Endothelial cell of umbilical vein (primary cell): ENCODE measurements at regions not wholly inside any gene's neighbourhood (a gene's known extent, or its start where the extent isn't known, plus 50 kb on each side); places are given as distances from the start of the nearest gene placed in this dataset.

ENCODE experiments used
- BruUV-seq: library from RNA; stranded (reverse); fragments of 400-500 nt; replicated peaks from 2 replicates; lab custom pipeline; 2021; lab: Mats Ljungman, UMichigan
- CTCF ChIA-PET: fragments of 300-600, 350-600 bp; sonication (Branson Sonifier 250); formaldehyde crosslinking; loops from one replicate; lab custom pipeline; 2021; ENCODE audit warnings: antibody characterized with exemption, inconsistent platforms; lab: Charles Lee
- POLR2A ChIA-PET: fragments of 300-600, 350-600 bp; sonication (Branson Sonifier 250); formaldehyde crosslinking; loops from one replicate; lab custom pipeline; 2021; ENCODE audit warnings: antibody characterized with exemption, inconsistent platforms; lab: Charles Lee
- DNase-seq: peaks from one replicate; pipeline ENCODE4 v3.0.0-alpha.2; 2011; ENCODE audit warnings: low read depth, low spot score
- FAIRE-seq: peaks from 2 replicates; lab custom pipeline; 2011; peaks lifted over from hg19 to GRCh38; lab: Jason Lieb, UNC
- H2AFZ ChIP-seq: 2 replicates; pipeline ENCODE4 v1.6.0; 2012; ENCODE audit warnings: low read depth, low read length, control low read depth, inconsistent platforms
- H3K27ac ChIP-seq: 2 replicates; pipeline ENCODE4 v1.5.1; 2011; ENCODE audit warnings: low read depth, mild to moderate bottlenecking, control low read depth, low read length, moderate library complexity; ENCODE audit not compliant: insufficient read depth
- H3K27me3 ChIP-seq, 2 experiments: 2 replicates each; pipeline versions ENCODE4 v1.6.0 to v1.6.1; 2011; ENCODE audit warnings: low read length in 2 of 2, mixed read lengths in 1 of 2; ENCODE audit not compliant: control insufficient read depth in 2 of 2, insufficient read depth in 2 of 2
- H3K36me3 ChIP-seq, 2 experiments: 2 replicates in 1 of 2; 3 replicates in 1 of 2; pipeline ENCODE4 v1.5.1; 2011; ENCODE audit warnings: low read length in 2 of 2, mild to moderate bottlenecking in 1 of 2, moderate library complexity in 1 of 2; ENCODE audit not compliant: control insufficient read depth in 2 of 2, insufficient read depth in 2 of 2; ENCODE audit errors: extremely low read depth in 1 of 2
- H3K4me1 ChIP-seq: 3 replicates; pipeline ENCODE4 v1.5.1; 2011; ENCODE audit warnings: mild to moderate bottlenecking, low read length; ENCODE audit not compliant: control insufficient read depth, insufficient read depth; ENCODE audit errors: extremely low read depth
- H3K4me2 ChIP-seq: 2 replicates; pipeline ENCODE4 v1.6.1; 2011; ENCODE audit warnings: low read length, control low read depth, mixed read lengths; ENCODE audit not compliant: insufficient read depth
- H3K4me3 ChIP-seq, 3 experiments: fragments of 200-600 bp in 1 of 3; sonication (generic), shearing (Covaris generic) in 1 of 3; replicated peaks in 1 of 3; 2 replicates each; pipeline ENCODE4 v1.5.1; 2011 to 2016; ENCODE audit warnings: control low read depth in 3 of 3, low read length in 3 of 3, mild to moderate bottlenecking in 2 of 3, inconsistent platforms in 1 of 3, low read depth in 1 of 3, moderate library complexity in 1 of 3; ENCODE audit not compliant: insufficient read depth in 1 of 3
- H3K79me2 ChIP-seq: 2 replicates; pipeline ENCODE4 v1.6.0; 2012; ENCODE audit warnings: low read length, inconsistent platforms; ENCODE audit not compliant: control insufficient read depth, insufficient read depth
- H3K9ac ChIP-seq: replicated peaks from 2 replicates; pipeline ENCODE3; 2011; ENCODE audit warnings: low read length, control low read depth; ENCODE audit not compliant: insufficient read depth; ENCODE audit errors: extremely low read depth
- H3K9me1 ChIP-seq: replicated peaks from 3 replicates; pipeline ENCODE4 v1.6.0; 2011; ENCODE audit warnings: mild to moderate bottlenecking, low read length; ENCODE audit not compliant: control insufficient read depth, insufficient read depth; ENCODE audit errors: extremely low read depth
- H3K9me3 ChIP-seq: replicated peaks from 2 replicates; pipeline ENCODE4 v1.5.1; 2012; ENCODE audit warnings: low read length, inconsistent platforms; ENCODE audit not compliant: control insufficient read depth, insufficient read depth
- H4K20me1 ChIP-seq: replicated peaks from 2 replicates; pipeline ENCODE3; 2011; ENCODE audit warnings: mild to moderate bottlenecking, low read length; ENCODE audit not compliant: control insufficient read depth, insufficient read depth; ENCODE audit errors: extremely low read depth
- CTCF ChIP-seq, 2 donors: IDR thresholded peaks; 1 replicate in 1 of 2; 2 replicates in 1 of 2; pipeline ENCODE4 v1.5.1; 2011; ENCODE audit warnings: low read length in 2 of 2, mild to moderate bottlenecking in 2 of 2, moderate library complexity in 2 of 2, control low read depth in 1 of 2, inconsistent platforms in 1 of 2, low read depth in 1 of 2; ENCODE audit not compliant: insufficient read depth in 1 of 2; ENCODE audit errors: extremely low read depth in 1 of 2
- EZH2 ChIP-seq: IDR thresholded peaks from 2 replicates; pipeline ENCODE4 v1.6.1; 2012; ENCODE audit warnings: borderline replicate concordance, low read depth, mild to moderate bottlenecking, moderate library complexity, low read length, inconsistent platforms; ENCODE audit not compliant: severe bottlenecking
- FOS ChIP-seq: IDR thresholded peaks from 2 replicates; pipeline ENCODE4 v1.6.1; 2011; ENCODE audit warnings: mild to moderate bottlenecking, low read length, moderate library complexity, borderline replicate concordance; ENCODE audit not compliant: insufficient read depth
- GATA2 ChIP-seq: IDR thresholded peaks from 2 replicates; pipeline ENCODE4 v1.7.0; 2011; ENCODE audit warnings: low read depth, mild to moderate bottlenecking, moderate library complexity, mixed read lengths, low read length; ENCODE audit not compliant: insufficient read length, insufficient read depth
- JUN ChIP-seq: IDR thresholded peaks from 2 replicates; pipeline ENCODE4 v1.6.1; 2011; ENCODE audit warnings: borderline replicate concordance, low read depth; ENCODE audit not compliant: insufficient read length, insufficient read depth
- MAX ChIP-seq: IDR thresholded peaks from 2 replicates; pipeline ENCODE4 v1.6.1; 2011; ENCODE audit not compliant: insufficient read depth, insufficient read length
- MYC ChIP-seq: IDR thresholded peaks from one replicate; pipeline ENCODE4 v1.6.1; 2011; ENCODE audit warnings: mild to moderate bottlenecking, low read depth, low read length
- POLR2A ChIP-seq: IDR thresholded peaks from 2 replicates; pipeline ENCODE4 v1.6.1; 2012; ENCODE audit warnings: low read depth, mild to moderate bottlenecking, control low read depth, low read length
- POLR2AphosphoS5 ChIP-seq: IDR thresholded peaks from 2 replicates; pipeline ENCODE4 v1.6.1; 2012; ENCODE audit warnings: low read depth, mild to moderate bottlenecking, control low read depth, low read length, moderate library complexity; ENCODE audit not compliant: insufficient read depth
- dilution Hi-C: fragments of 300-500 bp; cut with MboI; formaldehyde crosslinking; loops from one replicate; pipeline ENCODE4 v1.15.0; 2019; ENCODE audit warnings: low sequenced_read_pairs; ENCODE audit not compliant: extremely low pct_ligation_motif_present
- intact Hi-C: fragments of 100-400 bp; cut with micrococcal nuclease; formaldehyde crosslinking; loops from one replicate; pipeline ENCODE4 v1.10.0; 2022

GRCh38 chr6:25086500-25087091, 150.8 kb upstream of the RIPOR2 start:
- peak overlapping the region; percentile 27 for H3K9ac ChIP-seq
- dilution Hi-C loops: no loop called here
- no peak for DNase-seq
- no TSS peak for BruUV-seq
- no peaks in the 10 kb centered on the region for H3K9me3 ChIP-seq
- no peaks in the 10 kb centered on the region for H3K27me3 ChIP-seq
- TF ChIP-seq POLR2A (no peak), JUN (no peak), POLR2AphosphoS5 (no peak), CTCF (IDR thresholded peaks at IDR 0.05; ENCODE audit: extremely low read depth in 1 of 2, insufficient read depth in 1 of 2, low read depth in 1 of 2, low read length in 2 of 2) (no peak), MAX (no peak), GATA2 (no peak), FOS (no peak), MYC (no peak), EZH2 (no peak)
- no peak overlapping the region for H2AFZ ChIP-seq
- no peak for FAIRE-seq
- H3K27ac ChIP-seq: peak overlapping the region; percentile 68
- no peaks in the 10 kb centered on the region for H3K36me3 ChIP-seq
- peak overlapping the region; percentile 9 for H3K4me2 ChIP-seq
- H4K20me1 ChIP-seq: no peaks in the 10 kb centered on the region
- ChIA-PET POLR2A (interaction anchor here (1.2 kb wide), 2 partner anchors 8 to 88 kb away, joined by 3 to 5 read pairs; no protein-coding TSS in a partner anchor), CTCF (interaction anchor here (0.8 to 1.9 kb wide), 9 partner anchors 8 to 505 kb away, joined by 3 to 10 read pairs (median 6); no protein-coding TSS in a partner anchor)
- no peaks in the 10 kb centered on the region for H3K9me1 ChIP-seq
- H3K4me1 ChIP-seq: peaks cover 46% of the 10 kb centered on the region
- H3K4me3 ChIP-seq: no peak overlapping the region
- intact Hi-C loops: loop anchor here (5.0 kb wide), 1 partner anchor 309 kb away; no protein-coding TSS in a partner anchor
- no peaks in the 10 kb centered on the region for H3K79me2 ChIP-seq
